HCT116 (cell line): ENCODE measurements at regions not wholly inside any gene's neighbourhood (a gene's known extent, or its start where the extent isn't known, plus 50 kb on each side); places are given as distances from the start of the nearest gene placed in this dataset.

Experiments
- CTCF ChIP-seq, 3 experiments: fragments of 200-600 bp in 1 of 3; sonication (generic) in 1 of 3; IDR thresholded peaks in 2 of 3; conservative IDR thresholded peaks in 1 of 3; 2 replicates each; pipeline ENCODE4 v1.5.1; 2012 to 2017; ENCODE audit warnings: low read depth in 2 of 3, low read length in 2 of 3, antibody characterized with exemption in 1 of 3, borderline replicate concordance in 1 of 3, control low read depth in 1 of 3, mild to moderate bottlenecking in 1 of 3, mixed read lengths in 1 of 3, mixed run types in 1 of 3, moderate library complexity in 1 of 3; ENCODE audit not compliant: insufficient read depth in 1 of 3
- EGR1 ChIP-seq: IDR thresholded peaks from 2 replicates; pipeline ENCODE4 v1.6.1; 2012; ENCODE audit warnings: low read depth
- EZH2 ChIP-seq: fragments of 200-600 bp; sonication (generic); IDR thresholded peaks from 2 replicates; pipeline ENCODE4 v1.6.1; 2017; ENCODE audit warnings: antibody characterized with exemption, mixed run types
- POLR2A ChIP-seq: IDR thresholded peaks from 2 replicates; pipeline ENCODE4 v1.7.0; 2011; ENCODE audit warnings: borderline replicate concordance; ENCODE audit not compliant: insufficient read depth, insufficient read length; ENCODE audit errors: extremely low read depth
- YY1 ChIP-seq: IDR thresholded peaks from 2 replicates; pipeline ENCODE4 v1.6.1; 2011; ENCODE audit warnings: low read length, low read depth, moderate library complexity, mild to moderate bottlenecking; ENCODE audit not compliant: insufficient replicate concordance; ENCODE audit errors: extremely low read depth
- ZNF274 ChIP-seq: fragments of 200-500 bp; sonication (Bioruptor generic); IDR thresholded peaks from 2 replicates; pipeline ENCODE4 v1.6.1; 2014; ENCODE audit warnings: mild to moderate bottlenecking, low read depth, low read length, inconsistent platforms
- TF ChIP-seq, protein P1 (sequence below): IDR thresholded peaks from 2 replicates; pipeline ENCODE4 v1.6.1; 2012; ENCODE audit warnings: low read depth

- no peak for TF ChIP-seq CTCF (IDR thresholded peaks at IDR 0.05 in 2 of 3, conservative IDR thresholded peaks at IDR 0.05 in 1 of 3; ENCODE audit: borderline replicate concordance in 1 of 3, insufficient read depth in 1 of 3, low read depth in 2 of 3, low read length in 2 of 3)
- peak; percentile 33; the same call in 1 of the 2 replicates for TF ChIP-seq EGR1
- TF ChIP-seq, protein P1, sequence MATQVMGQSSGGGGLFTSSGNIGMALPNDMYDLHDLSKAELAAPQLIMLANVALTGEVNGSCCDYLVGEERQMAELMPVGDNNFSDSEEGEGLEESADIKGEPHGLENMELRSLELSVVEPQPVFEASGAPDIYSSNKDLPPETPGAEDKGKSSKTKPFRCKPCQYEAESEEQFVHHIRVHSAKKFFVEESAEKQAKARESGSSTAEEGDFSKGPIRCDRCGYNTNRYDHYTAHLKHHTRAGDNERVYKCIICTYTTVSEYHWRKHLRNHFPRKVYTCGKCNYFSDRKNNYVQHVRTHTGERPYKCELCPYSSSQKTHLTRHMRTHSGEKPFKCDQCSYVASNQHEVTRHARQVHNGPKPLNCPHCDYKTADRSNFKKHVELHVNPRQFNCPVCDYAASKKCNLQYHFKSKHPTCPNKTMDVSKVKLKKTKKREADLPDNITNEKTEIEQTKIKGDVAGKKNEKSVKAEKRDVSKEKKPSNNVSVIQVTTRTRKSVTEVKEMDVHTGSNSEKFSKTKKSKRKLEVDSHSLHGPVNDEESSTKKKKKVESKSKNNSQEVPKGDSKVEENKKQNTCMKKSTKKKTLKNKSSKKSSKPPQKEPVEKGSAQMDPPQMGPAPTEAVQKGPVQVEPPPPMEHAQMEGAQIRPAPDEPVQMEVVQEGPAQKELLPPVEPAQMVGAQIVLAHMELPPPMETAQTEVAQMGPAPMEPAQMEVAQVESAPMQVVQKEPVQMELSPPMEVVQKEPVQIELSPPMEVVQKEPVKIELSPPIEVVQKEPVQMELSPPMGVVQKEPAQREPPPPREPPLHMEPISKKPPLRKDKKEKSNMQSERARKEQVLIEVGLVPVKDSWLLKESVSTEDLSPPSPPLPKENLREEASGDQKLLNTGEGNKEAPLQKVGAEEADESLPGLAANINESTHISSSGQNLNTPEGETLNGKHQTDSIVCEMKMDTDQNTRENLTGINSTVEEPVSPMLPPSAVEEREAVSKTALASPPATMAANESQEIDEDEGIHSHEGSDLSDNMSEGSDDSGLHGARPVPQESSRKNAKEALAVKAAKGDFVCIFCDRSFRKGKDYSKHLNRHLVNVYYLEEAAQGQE: no peak
- TF ChIP-seq YY1: peak; percentile 14
- TF ChIP-seq ZNF274: no peak
- no peak for TF ChIP-seq POLR2A
- no peak for TF ChIP-seq EZH2
Observed at GRCh38 chr20:50438986-50439407, 71.2 kb upstream of the PTPN1 start.
